ENCODE measurements at regions not wholly inside any gene's neighbourhood (a gene's known extent, or its start where the extent isn't known, plus 50 kb on each side); places are given as distances from the start of the nearest gene placed in this dataset.

- no peak for TF ChIP-seq CTCF (conservative IDR thresholded peaks at IDR 0.05; ENCODE audit: low read depth)
- CTCF ChIA-PET: no interaction called here
These were observed 664.0 kb upstream of the SGO1 start for GRCh38 chr3:20849975-20850374.

GRCh38 chr3:20846832-20847231, 660.8 kb upstream of the SGO1 start:
- CTCF ChIA-PET: no interaction called here
- no peak for TF ChIP-seq CTCF (conservative IDR thresholded peaks at IDR 0.05; ENCODE audit: low read depth)
- DNase-seq (ENCODE audit: low spot score): no peak
- POLR2A ChIA-PET (ENCODE audit: low non-redundant PET): interaction anchor here (0.6 kb wide), 1 partner anchor 150 kb away, joined by 3 read pairs; no protein-coding TSS in a partner anchor
- no peak overlapping the region for H3K27ac ChIP-seq

More at GRCh38 chr3:20849975-20850374, 664.0 kb upstream of the SGO1 start:
- no peak overlapping the region for H3K27ac ChIP-seq
- DNase-seq (ENCODE audit: low spot score): no peak
- POLR2A ChIA-PET (ENCODE audit: low non-redundant PET): no interaction called here

- POLR2A ChIA-PET (ENCODE audit: low non-redundant PET): no interaction called here
- no peak overlapping the region for H3K27ac ChIP-seq
- no peak for TF ChIP-seq CTCF (conservative IDR thresholded peaks at IDR 0.05; ENCODE audit: low read depth)
- no peak for DNase-seq (ENCODE audit: low spot score)
- CTCF ChIA-PET: no interaction called here
These were observed 660.1 kb upstream of the SGO1 start for GRCh38 chr3:20846066-20846465.

GRCh38 chr3:20844851-20845250, 658.8 kb upstream of the SGO1 start:
- no peak for DNase-seq (ENCODE audit: low spot score)
- CTCF ChIA-PET: no interaction called here
- no peak for TF ChIP-seq CTCF (conservative IDR thresholded peaks at IDR 0.05; ENCODE audit: low read depth)
- POLR2A ChIA-PET (ENCODE audit: low non-redundant PET): no interaction called here
- H3K27ac ChIP-seq: no peak overlapping the region

- ChIA-PET CTCF (no interaction called here), POLR2A (ENCODE audit: low non-redundant PET) (no interaction called here)
- DNase-seq (ENCODE audit: low spot score): no peak
- no peak overlapping the region for H3K27ac ChIP-seq
- no peak for TF ChIP-seq CTCF (conservative IDR thresholded peaks at IDR 0.05; ENCODE audit: low read depth)
These were observed 656.8 kb upstream of the SGO1 start for GRCh38 chr3:20842594-20843436.

GRCh38 chr3:20842002-20842401, 656.0 kb upstream of the SGO1 start:
- no peak for TF ChIP-seq CTCF (conservative IDR thresholded peaks at IDR 0.05; ENCODE audit: low read depth)
- DNase-seq (ENCODE audit: low spot score): no peak
- no peak overlapping the region for H3K27ac ChIP-seq
- ChIA-PET CTCF (interaction anchor here (0.6 kb wide), 1 partner anchor 76 kb away, joined by 3 read pairs; no protein-coding TSS in a partner anchor), POLR2A (ENCODE audit: low non-redundant PET) (no interaction called here)
